HK-2 (cell line): ENCODE measurements at regions not wholly inside any gene's neighbourhood (a gene's known extent, or its start where the extent isn't known, plus 50 kb on each side); places are given as distances from the start of the nearest gene placed in this dataset.
A peak's percentile ranks its signal among the peaks of the same experiment; 100 is the strongest.
"Not testable (repeated sequence)": the region's sequence is repeated elsewhere in the genome, so short reads cannot be mapped to it uniquely, and the experiment has no call there.

ENCODE experiments used
- DNase-seq: peaks from one replicate; pipeline ENCODE4 v3.0.0-alpha.2; 2018; ENCODE audit not compliant: unreplicated experiment

DNA sequence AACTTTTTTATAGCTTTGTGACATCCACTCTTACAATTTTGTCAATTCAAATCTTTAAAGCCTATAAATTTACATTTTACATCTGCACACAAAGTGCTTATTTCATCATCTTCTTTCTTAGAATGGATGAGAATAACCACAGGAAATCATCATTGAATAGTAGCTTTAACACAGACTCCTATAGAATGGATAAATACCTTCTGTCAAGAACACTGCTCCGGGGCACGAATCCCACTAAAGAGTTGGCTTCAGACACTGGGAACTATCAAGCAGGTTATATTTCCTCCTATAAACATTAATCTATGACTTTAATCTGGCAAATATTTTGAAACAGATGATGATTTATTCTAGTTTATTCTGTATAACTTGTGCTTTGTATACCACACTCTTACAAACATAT is 269.7 kb upstream of the TPK1 start:
- no peak for DNase-seq

DNA sequence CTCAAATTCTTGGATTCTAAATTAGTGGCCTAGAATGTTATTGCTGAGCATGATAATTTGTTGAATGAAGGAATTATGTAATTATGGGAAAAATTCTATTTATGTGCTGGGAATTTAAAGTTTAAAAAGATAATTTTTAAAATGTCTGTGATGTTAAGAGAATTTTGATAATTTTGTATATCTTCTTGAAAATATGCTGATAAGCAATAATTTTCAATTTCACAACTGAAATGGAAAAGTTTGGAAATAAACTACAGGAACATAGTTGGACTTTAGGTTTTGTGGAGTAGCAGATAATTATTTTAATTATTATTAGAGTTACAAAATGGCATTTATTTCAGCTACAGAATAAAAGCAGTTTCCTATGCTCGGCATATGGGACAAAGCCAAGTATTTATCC is 268.5 kb upstream of the TPK1 start:
- DNase-seq = no peak

DNA sequence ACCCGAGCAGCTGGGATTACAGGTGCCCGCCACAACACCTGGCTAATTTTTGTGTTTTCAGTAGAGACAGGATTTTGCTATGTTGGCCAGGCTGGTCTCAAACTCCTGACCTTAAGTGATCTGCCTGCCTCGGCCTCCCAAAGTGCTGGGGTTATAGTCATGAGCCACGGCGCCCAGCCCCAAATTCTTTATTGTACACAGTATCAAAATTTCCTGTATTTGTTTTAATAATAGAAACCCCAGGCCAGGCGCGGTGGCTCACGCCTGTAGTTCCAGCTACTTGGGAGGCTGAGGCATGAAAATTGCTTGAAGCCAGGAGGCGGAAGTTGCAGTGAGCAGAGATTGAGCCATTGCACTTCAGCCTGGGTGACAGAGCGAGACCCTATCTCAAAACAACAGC is 266.3 kb upstream of the TPK1 start:
- DNase-seq = not testable (repeated sequence)

DNA sequence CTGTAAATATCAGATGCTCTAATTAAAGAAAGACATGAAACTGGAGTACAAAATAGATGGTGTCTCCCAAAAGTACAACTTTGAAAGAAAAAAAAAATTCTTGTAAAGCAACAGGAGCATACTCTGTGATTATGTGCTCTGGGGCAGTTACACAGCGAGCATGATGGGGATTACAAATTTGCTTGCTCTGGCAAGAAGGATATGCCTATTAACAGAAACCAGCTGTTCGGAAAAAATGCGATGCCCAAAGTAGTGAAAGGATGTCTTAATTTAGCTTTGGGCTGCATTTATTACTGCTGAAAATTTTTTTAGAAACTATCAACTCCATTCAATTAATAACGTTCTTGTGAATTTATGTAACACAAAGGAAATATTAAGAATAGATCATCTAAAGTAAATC is 256.9 kb upstream of the TPK1 start:
- DNase-seq = no peak

DNA sequence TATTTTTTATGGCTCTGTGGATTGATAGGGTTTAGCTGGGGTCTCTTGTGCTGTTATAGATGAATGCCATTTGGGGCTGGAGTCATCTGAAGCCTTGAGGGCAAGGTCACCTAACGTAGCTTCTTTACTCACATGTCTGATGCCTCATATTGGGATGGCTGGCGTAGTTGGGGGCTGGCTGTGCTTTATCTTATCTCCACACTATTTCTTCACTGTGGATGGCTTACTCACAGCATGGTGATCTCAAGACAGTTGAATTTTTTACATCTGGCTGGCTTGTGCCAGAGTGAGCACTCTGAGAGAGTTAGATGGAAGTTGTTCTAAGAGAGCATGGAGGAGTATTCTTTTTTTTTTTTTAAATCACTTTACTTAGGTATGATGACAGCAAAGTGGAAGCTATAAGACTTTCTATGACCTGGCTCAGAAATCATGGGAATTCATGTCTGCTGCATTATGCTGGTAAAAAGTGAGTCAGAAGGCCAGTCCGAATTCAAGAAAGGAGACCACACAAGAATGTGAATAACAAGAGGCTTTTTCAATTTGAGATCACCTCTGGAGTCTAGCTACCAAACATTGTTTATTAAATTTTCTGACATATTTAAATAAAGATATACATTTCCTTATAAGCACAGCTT is 252.4 kb upstream of the TPK1 start:
- no peak for DNase-seq

DNA sequence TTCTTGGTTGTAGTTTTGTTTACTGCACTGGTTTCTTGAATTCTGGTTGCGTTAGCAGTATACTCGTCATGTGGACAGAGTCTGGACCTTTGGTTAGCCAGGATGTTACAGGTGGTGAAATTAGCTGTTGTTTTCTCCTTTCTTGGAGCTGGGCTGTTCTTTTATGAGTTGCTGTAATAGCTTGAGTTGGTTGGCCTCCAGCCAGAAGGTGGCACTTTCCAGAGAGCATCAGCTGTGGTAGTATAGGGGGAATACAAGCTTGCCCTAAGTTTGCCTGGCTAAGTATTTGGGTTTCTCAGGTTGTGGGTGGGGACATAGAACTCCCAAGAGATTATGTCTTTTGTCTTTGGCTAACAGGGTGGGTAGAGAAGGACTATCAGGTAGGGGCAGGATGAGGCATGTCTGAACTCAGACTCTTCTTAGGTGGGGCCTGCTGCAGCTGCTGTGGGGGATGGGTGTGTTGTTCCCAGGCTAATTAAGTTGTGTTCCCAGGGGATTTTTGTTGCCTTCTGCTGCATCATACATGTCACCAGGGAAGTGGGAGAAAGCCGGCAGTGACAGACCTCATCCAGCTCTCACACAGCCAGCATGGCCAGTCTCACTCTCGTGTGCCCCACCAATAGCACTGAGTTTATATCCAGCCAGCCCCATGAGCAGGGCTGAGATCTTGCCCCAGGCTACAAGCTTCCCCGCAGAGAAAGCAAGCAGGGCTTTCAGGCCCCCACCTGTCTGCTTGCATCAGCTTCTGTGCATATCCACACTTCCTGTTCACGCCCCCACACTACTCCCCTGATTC is 246.7 kb upstream of the TPK1 start:
- no peak for DNase-seq

DNA sequence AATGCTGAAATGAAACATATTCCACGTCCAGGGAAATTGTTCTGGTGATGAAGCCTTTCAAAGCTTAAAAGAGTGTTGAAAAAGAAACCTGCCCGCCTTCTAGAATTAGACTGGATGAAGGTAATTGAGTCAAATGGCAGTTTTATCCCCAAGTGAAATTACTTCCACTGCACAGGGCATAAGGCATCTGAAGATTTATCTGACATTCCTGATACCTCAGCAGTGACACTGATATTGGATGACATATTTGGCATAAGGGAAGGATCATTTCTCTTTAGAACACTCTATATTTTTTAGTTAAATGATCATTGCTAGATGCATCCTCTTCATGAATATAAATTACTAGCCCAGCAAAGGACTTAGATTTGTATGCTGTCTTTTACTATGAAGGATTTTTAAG is 229.6 kb upstream of the TPK1 start:
- DNase-seq = no peak

DNA sequence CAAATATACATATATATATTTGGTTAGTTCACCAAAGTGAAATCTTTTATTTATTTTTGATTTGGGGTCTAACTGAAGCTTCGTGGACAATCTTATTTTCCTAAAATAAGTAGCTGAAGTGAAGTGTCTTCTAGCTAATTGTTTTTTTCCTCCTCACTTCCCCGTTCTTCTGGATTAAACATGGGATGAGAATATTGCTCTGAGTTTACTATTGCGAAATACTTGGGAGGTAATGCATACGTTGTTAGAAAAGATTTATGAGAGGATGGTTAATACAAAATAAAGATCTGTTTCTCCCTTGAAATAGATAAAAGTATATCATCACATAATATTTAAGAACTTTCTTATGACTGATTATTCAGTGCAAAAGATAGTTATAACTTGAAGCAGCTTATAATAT is 228.3 kb upstream of the TPK1 start:
- no peak for DNase-seq

DNA sequence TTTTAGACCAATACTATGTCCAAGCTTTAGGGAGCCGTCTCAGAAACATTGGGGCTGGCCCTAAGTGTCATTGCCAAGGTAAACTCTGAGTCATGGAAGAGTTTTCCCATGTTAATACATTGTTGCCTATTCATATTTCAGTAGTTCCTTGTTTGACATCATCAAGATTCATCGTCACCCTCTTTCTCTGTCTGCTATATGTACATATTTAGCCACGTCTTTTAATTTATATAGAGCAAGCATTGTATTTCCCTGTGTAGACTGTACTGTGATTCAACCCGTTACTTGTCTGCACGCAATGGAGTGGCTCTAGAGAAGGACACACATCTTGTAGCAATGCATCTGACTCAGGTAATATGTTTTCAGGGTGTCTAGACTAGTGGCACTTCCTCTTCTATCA is 217.9 kb upstream of the TPK1 start:
- DNase-seq = no peak

DNA sequence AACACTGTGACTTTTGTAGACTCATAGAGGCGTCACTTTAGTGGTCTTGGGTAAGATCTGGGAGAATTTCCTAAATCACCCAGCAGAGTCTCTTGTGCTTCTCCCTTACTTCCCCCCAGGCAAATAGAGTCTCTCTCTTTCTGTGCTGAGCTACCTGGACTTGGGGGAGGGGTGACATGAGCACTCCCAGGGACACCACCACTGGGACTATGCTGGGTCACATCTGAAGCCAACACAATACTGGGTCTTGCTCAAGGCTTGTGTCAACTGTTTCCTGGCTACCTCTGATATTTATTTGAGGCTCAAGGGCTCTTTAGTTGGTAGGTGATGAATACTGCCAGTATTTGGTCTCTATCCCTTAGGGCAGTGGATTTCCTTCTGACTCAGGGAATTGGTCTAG is 214.6 kb upstream of the TPK1 start:
- DNase-seq = no peak

DNA sequence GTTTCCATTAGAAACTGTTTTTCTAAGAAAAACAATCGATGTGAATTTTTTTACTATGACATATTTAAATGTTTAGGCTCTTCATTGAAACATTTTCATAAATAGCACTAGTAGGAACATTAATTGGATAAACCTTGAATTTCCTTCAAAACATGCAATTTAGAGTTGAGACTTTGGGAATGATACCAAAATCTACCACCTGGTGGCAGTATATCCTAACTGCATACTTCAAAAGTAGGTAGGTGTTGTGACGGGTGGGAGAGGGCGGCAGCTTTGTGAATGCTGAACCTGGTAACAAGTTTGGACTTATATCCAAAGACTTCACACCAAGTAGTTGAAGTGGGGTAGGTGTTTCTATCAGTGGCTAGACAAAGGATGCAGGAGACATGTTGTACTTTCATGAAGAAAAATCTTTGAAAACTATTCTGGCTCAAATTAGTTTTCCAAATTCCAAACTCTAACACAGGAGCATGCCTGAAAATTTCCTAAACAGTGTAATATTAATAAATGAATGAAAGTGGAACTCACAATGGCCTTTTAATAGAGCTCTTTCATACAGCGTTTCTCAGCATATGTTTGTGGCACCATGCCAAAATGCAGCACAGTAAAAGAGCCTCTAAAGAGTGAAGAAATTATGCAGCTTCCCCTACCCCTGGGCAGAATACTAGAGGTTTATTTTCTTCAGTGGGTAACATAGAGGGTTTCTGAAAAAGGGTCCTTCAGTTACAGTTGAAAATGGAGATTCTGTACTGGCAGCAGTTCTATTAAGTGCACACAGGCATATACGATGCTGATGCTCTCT is 201.0 kb upstream of the TPK1 start:
- DNase-seq = peak; percentile 13

DNA sequence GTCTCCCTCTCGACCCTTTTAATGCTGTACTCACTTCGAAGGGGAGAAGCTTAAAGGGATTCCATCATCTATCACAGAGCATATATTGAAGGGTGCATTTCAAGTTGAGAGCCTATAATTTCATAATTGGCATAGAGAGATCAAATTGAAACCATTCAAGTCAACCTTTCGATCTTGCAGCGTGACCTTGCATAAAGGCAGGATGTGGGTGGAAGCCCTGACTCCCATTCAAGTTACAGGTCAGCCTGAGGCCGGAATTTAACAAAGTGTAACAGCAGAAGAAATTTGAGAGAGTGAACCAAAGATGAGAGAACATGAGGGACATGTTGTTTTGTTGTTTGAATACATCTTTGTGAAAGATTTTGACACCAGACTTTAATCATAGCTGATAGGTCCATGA is 195.3 kb upstream of the TPK1 start:
- DNase-seq = no peak

DNA sequence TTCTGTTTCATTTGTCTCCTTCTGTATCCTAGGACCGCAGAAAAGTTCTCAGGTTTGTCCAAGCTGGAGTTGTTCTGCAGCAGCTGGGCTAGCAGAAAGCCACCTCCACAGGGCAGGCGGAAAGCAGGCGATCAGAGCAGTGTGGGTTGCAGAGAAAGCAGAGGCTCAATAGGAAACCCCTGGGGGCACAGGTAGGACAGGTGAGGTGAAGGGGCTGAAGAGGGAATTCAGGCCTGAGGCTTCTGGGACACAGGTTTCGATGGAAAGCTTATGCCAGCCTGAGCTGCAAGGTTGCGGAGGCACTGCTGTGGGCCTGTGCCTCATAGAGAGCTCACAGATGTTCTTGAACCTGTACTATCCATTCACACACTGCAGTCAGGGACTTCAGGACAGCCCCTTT is 194.9 kb upstream of the TPK1 start:
- no peak for DNase-seq

DNA sequence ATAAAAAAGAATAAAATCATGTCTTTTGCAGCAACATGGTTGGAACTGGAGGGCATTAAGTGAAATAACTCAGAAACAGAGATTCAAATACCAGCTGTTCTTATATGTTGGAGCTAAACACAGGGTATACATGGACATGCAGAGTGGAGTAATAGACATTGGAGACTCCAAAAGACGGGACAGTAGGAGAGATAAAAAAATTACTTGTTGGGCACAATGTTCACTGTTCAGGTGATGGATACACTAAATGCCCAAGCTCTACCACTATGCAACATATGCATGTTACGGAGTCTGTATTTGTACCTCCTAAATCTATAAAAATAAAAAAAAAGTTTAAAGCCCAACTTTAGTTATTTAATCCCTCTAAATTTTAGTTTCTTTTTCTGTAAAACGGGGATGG is 184.6 kb upstream of the TPK1 start:
- DNase-seq = no peak

DNA sequence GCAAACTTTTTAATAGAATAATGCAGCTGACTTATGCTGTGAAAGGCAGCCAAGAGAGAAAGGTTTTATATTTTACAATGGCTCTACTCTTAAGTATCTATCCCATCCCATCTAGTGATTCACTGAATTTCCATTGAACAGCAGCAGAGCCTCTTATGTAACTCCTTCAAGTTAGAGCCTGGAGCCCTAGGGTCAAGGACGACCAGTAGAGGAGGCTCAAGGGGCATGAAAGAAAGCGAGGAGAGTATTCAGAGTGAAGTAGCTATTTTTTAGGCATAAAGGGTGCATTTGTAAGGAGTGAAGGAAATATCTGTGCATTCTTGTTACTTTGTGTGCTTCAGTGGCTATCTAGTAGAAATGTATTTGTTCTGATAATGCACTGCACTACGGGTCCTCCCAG is 180.2 kb upstream of the TPK1 start:
- DNase-seq = no peak

DNA sequence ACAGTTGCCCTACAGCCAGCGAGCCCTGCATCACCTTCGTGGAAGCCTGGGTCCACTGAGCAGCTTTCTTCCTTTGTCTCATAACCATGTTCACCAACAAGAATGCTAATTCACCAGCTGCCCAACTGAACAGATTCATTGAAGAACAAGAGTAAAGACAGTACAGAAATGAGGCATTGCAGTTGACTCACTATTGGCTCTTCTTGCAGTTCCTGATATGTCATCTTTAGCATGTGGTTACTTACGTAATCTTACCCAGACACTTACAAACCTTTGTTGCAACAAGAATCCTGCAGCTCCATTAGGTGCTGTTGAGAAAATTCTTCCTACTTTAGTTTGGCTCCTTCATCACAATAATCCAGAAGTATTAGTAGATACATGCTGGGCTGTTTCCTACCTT is 174.0 kb upstream of the TPK1 start:
- no peak for DNase-seq

DNA sequence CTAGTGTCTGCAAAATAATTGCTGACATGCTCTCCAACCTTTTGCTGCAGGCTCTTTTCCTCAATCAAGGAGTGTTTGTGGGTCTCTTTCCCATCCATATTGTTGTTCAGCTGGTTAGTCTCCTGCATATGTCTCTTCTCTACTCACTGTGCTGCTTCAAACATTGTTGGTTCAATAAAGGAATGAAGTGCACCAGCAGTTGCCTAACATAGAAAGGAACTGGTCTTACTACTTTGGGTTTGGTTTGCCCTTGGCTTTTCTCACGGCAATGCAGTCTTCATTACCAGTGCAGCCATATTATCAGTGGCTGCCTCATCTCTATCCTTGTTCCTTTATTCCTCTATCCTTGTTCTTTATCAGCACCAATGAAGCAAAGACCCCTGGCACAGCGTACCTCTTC is 169.7 kb upstream of the TPK1 start:
- DNase-seq = no peak

DNA sequence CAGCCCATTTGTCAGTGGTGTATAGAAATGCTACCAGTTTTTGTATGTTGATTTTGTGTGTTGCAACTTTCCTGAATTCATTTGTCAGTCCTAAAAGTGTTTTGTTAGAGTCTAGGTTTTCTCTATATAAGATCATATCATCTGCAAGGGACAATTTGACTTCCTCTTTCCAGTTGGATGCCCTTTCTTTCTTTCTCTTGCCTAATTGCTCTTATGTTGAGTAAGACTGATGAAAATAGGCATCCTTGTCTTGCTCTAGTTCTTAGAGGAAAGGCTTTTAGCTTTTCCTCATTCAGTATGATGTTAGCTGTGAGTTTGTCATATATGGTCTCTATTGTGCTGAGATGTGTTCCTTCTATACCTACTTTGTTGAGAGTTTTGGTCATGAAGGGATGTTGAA is 161.7 kb upstream of the TPK1 start:
- DNase-seq = no peak

DNA sequence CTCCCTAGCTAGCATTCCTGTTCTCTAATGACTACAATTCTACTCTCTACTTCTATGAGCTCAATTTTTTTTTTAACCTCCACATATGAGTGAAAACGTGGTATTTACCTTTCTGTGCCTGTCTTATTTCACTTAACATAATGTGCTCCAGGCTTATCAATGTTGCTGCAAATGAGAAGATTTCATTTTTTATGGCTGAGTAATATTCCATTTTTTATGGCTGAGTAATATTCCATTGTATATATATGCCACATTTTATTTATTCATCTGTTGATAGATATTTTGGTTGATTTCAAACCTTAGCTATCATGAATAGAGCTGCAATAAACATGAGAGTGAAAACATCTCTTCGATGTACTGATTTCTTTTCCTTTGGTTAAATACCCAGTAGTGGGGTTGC is 159.6 kb upstream of the TPK1 start:
- DNase-seq = no peak

DNA sequence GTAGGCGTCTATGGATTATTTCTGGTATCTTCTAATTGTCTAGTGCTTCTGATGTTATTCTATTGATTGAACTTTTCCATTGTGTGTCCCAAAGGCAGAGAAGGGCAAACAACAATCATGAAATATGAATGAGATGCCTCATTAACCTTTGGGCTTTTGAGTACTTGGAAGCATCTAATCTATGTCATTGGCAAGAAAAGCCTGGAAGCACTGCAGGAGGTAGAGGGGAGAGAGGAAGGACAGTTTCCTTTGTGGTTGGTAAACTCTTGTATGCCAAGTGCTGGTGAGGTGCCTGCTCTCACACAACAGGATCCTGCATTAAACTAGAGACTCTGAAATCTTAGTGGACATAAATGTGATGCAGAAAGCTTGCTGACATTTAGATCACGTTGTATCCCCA is 155.2 kb upstream of the TPK1 start:
- DNase-seq = no peak

DNA sequence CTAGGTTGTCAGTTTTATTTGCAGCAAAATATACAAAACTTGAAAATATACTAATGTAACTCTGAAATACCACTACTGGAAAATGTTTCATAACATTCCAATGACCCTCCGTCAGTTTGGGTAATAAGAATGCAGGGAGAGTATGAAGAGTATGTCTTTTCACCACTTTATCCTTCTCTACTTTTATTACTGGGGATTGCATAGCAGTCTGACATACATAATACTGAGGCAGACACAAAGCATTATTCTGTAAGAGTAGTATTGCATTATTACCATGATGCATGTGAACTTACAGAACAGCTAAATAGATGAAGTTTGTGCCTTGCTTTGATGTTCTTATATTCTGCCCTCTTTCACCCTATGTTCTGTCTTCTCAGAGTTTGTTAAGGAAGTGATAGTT is 151.8 kb upstream of the TPK1 start:
- DNase-seq = no peak

DNA sequence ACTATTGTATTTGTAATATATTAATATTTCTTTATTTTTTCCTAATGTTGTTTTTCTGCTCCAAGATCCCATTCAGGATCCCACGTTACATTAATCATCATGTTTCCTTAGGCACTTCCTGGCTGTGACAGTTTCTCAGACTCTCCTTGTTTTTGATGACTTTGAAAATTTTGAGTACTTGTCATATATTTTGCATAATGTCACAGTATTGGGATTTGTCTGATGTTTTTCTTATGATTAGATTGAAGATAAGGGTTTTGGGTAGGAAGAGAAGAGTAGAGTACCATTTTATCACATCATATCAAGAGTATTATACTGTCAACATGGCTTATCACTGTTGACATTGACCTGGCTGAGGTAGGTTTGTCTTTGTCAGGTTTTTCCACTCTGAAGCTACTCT is 146.3 kb upstream of the TPK1 start:
- no peak for DNase-seq

DNA sequence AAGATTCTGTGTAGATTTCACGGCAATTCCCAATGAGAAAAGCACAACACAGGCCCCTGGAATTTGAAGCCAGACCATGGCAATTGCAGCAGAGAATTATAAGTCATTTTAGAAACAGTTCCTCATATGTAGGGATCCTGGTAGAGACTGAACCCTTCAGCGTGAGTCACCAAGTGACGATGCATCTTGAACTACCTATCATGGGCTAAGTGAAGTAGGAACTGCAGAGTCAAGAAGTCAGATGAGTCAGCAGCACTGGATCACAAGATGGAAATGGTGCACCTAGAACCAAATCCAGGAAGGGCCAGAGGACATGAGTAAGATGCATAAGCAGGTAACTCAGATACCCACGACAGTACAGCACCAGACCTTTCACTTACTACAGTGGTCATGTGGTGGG is 140.0 kb upstream of the TPK1 start:
- DNase-seq = no peak
